Heart right ventricle (tissue), 16 donors: ENCODE measurements at regions not wholly inside any gene's neighbourhood (a gene's known extent, or its start where the extent isn't known, plus 50 kb on each side); places are given as distances from the start of the nearest gene placed in this dataset.

ENCODE experiments used
- ATAC-seq, 8 donors: fragments of 200-7000 bp; cut with Tn5 transposase; one replicate each; pipeline ENCODE4 v1.9.1; 2020; ENCODE audit warnings: mild to moderate bottlenecking in 8 of 8, moderate library complexity in 8 of 8, moderate number of reproducible peaks in 1 of 8
- DNase-seq, 2 donors: peaks; one replicate each; pipeline ENCODE4 v3.0.0-alpha.2; 2020
- H3K27ac ChIP-seq, 10 donors: fragments of 200-600 bp; sonication (generic) in 2 of 10; one replicate each; pipeline versions ENCODE4 v1.5.0 to v1.8.0; 2020 to 2022; ENCODE audit warnings: mild to moderate bottlenecking in 3 of 10
- H3K27me3 ChIP-seq, 7 donors: fragments of 200-600 bp; one replicate each; pipeline ENCODE4 v1.8.0; 2021 to 2022; ENCODE audit warnings: mild to moderate bottlenecking in 2 of 7
- H3K36me3 ChIP-seq, 9 donors: fragments of 200-600 bp; sonication (generic) in 1 of 9; one replicate each; pipeline versions ENCODE4 v1.5.0 to v1.8.0; 2020 to 2022; ENCODE audit warnings: mild to moderate bottlenecking in 2 of 9
- H3K4me1 ChIP-seq, 9 donors: fragments of 200-600 bp; sonication (generic) in 1 of 9; one replicate each; pipeline versions ENCODE4 v1.5.0 to v1.8.0; 2020 to 2022; ENCODE audit warnings: mild to moderate bottlenecking in 4 of 9
- H3K4me3 ChIP-seq, 10 donors: fragments of 200-600 bp; sonication (generic) in 2 of 10; one replicate each; pipeline versions ENCODE4 v1.5.0 to v1.8.0; 2020 to 2022; ENCODE audit warnings: mild to moderate bottlenecking in 7 of 10, moderate library complexity in 2 of 10
- H3K9me3 ChIP-seq, 11 donors: fragments of 200-600 bp in 10 of 11; sonication (generic) in 2 of 11; one replicate each; pipeline versions ENCODE4 v1.5.0 to v1.8.0; 2013 to 2022; ENCODE audit warnings: mild to moderate bottlenecking in 2 of 11, control low read depth in 1 of 11, moderate library complexity in 1 of 11
- CTCF ChIP-seq, 9 donors: fragments of 200-600 bp; sonication (generic) in 2 of 9; IDR thresholded peaks; one replicate each; pipeline versions ENCODE4 v1.5.0 to v1.8.0; 2021 to 2022; ENCODE audit warnings: antibody characterized with exemption in 9 of 9, mild to moderate bottlenecking in 5 of 9, moderate library complexity in 1 of 9
- WGBS, 2 donors: extraction: QIAGEN DNeasy Blood & Tissue Kit; methylation state at CpG; one replicate each; pipeline ENCODE4 v1.1.7; 2013; ENCODE audit warnings: inconsistent platforms in 1 of 2; 5-methylcytosine and 5-hydroxymethylcytosine counted together
- intact Hi-C, 10 donors: fragments of 100-400 bp; cut with DNase I; formaldehyde crosslinking; loops; one replicate each; pipeline versions ENCODE4 v1.11.1 to v1.14.2; 2022
- donor health status: Arrhythmogenic right ventricular cardiomyopathy.
- donor health status: ischemic (EF 13 %, LVEDD 7.1; RV severe dilation, severe dysfunction).
- donor health status: healthy with polysubstance abuse.
- donor health status: DM: no; HTN: yes; CAD: no.
- donor health status: DM: no; HTN: no; CAD: no.
- donor health status: ischemic (EF 25% LVEDD 6.9; RV normal size, moderate dysfunction).
- donor health status: ischemic (EF 25% LVEDD 5.7; RV mildly dilated, moderate dysfunction).
- donor health status: healthy.
- donor health status: DM: yes; HTN: yes; CAD: no.
- donor health status: Ischemic cardiomyopathy.
- donor health status: ischemic (EF 35%, LVEDD 5.7; RV mildly dilated, moderate dysfunction).
- donor health status: nonischemic (EF 11% LVEDD 7.7; RV severe dilation, severe dysfunction).
- donor health status: DM: yes; HTN: yes; CAD: no.
- donor health status: PGD.
- donor health status: ischemic (EF 29% LVEDD 5.4; RV normal size, mild dysfunction).
- donor health status: nonischemic (EF 23%, LVEDD 6.1; RV moderate dilation, normal function).

- Histone ChIP-seq H3K27me3 (no peaks in the 10 kb centered on the region), H3K36me3 (no peaks in the 10 kb centered on the region), H3K4me1 (no peaks in the 10 kb centered on the region), H3K27ac (peak overlapping the region in 4 of 10 donors; percentile 4 to 52 (median 51)), H3K9me3 (no peaks in the 10 kb centered on the region), H3K4me3 (no peak overlapping the region)
- no peak for TF ChIP-seq CTCF (IDR thresholded peaks at IDR 0.05)
- intact Hi-C loops = no loop called here
- 56 to 66% methylated on average over 3 of the region's 3 CpGs for WGBS, 2 donors
- DNase-seq = no peak
- ATAC-seq = peak in 3 of 8 donors; percentile 46 to 75 (median 55)
These were observed 261.6 kb downstream of the DACT1 start for GRCh38 chr14:58899317-58899713.

GRCh38 chr14:58901826-58902225 lies 264.1 kb downstream of the DACT1 start:
- H3K4me3 ChIP-seq = no peak overlapping the region
- H3K27ac ChIP-seq = no peak overlapping the region
- DNase-seq = no peak
- H3K27me3 ChIP-seq = no peaks in the 10 kb centered on the region
- intact Hi-C loops = no loop called here
- TF ChIP-seq CTCF (IDR thresholded peaks at IDR 0.05) = no peak
- no peak for ATAC-seq
- H3K36me3 ChIP-seq = no peaks in the 10 kb centered on the region
- no peaks in the 10 kb centered on the region for H3K9me3 ChIP-seq
- H3K4me1 ChIP-seq = no peaks in the 10 kb centered on the region

GRCh38 chr14:58904776-58905175 lies 267.0 kb downstream of the DACT1 start:
- H3K4me3 ChIP-seq = no peak overlapping the region
- H3K27ac ChIP-seq = no peak overlapping the region
- ATAC-seq (no peak), DNase-seq (no peak)
- no peaks in the 10 kb centered on the region for H3K9me3 ChIP-seq
- TF ChIP-seq CTCF (IDR thresholded peaks at IDR 0.05) = no peak
- intact Hi-C loops = no loop called here
- no peaks in the 10 kb centered on the region for H3K36me3 ChIP-seq
- WGBS, 2 donors = 34 to 42% methylated on average over 1 of the region's 1 CpG
- no peaks in the 10 kb centered on the region for H3K27me3 ChIP-seq
- H3K4me1 ChIP-seq = no peaks in the 10 kb centered on the region

GRCh38 chr14:58907803-58908202 lies 270.0 kb downstream of the DACT1 start:
- Histone ChIP-seq H3K36me3 (no peaks in the 10 kb centered on the region), H3K4me1 (no peaks in the 10 kb centered on the region), H3K9me3 (no peaks in the 10 kb centered on the region), H3K27ac (no peak overlapping the region), H3K27me3 (no peaks in the 10 kb centered on the region), H3K4me3 (no peak overlapping the region)
- no peak for ATAC-seq
- 41 to 52% methylated on average over 1 of the region's 1 CpG for WGBS, 2 donors
- intact Hi-C loops = no loop called here
- no peak for TF ChIP-seq CTCF (IDR thresholded peaks at IDR 0.05)
- no peak for DNase-seq

GRCh38 chr14:58912287-58912686 lies 274.5 kb downstream of the DACT1 start:
- no peak for DNase-seq
- Histone ChIP-seq H3K4me3 (no peak overlapping the region), H3K36me3 (no peaks in the 10 kb centered on the region), H3K4me1 (no peaks in the 10 kb centered on the region), H3K27me3 (no peaks in the 10 kb centered on the region), H3K9me3 (no peaks in the 10 kb centered on the region), H3K27ac (no peak overlapping the region)
- intact Hi-C loops = no loop called here
- 82 to 87% methylated on average over 6 of the region's 6 CpGs for WGBS, 2 donors
- ATAC-seq = no peak
- no peak for TF ChIP-seq CTCF (IDR thresholded peaks at IDR 0.05)
